HepG2 (cell line): ENCODE measurements at regions not wholly inside any gene's neighbourhood (a gene's known extent, or its start where the extent isn't known, plus 50 kb on each side); places are given as distances from the start of the nearest gene placed in this dataset.

ENCODE experiments used
- ATM ChIP-seq: fragments of 450-650 bp; IDR thresholded peaks from 2 replicates; pipeline ENCODE4 v1.7.1; 2017; ENCODE audit warnings: mild to moderate bottlenecking, borderline replicate concordance
- CTCF ChIP-seq: sonication (generic); formaldehyde crosslinking; IDR thresholded peaks from 2 replicates; pipeline ENCODE4 v1.5.0; 2020; ENCODE audit warnings: mild to moderate bottlenecking, missing genetic modification reagents, moderate library complexity
- ETV5 ChIP-seq: IDR thresholded peaks from 2 replicates; pipeline ENCODE4 v1.6.1; 2018; ENCODE audit warnings: missing biosample characterization, missing genetic modification reagents, inconsistent platforms, borderline replicate concordance
- JUND ChIP-seq: sonication (generic); formaldehyde crosslinking; IDR thresholded peaks from 2 replicates; pipeline ENCODE4 v1.8.0; 2022; ENCODE audit warnings: mild to moderate bottlenecking, missing genetic modification reagents
- KLF13 ChIP-seq: sonication (generic); formaldehyde crosslinking; IDR thresholded peaks from 2 replicates; pipeline ENCODE4 v1.4.0; 2020; ENCODE audit warnings: mild to moderate bottlenecking, missing genetic modification reagents
- MAFF ChIP-seq: IDR thresholded peaks from 2 replicates; pipeline ENCODE4 v1.6.1; 2011; ENCODE audit warnings: low read depth, low read length, improper control_type of control experiment
- PHF20 ChIP-seq: sonication (generic); formaldehyde crosslinking; IDR thresholded peaks from 2 replicates; pipeline ENCODE4 v1.5.0; 2020; ENCODE audit warnings: mild to moderate bottlenecking, missing genetic modification reagents
- RORA ChIP-seq: sonication (generic); formaldehyde crosslinking; IDR thresholded peaks from 2 replicates; pipeline ENCODE4 v1.5.0; 2020; ENCODE audit warnings: mild to moderate bottlenecking, missing genetic modification reagents, moderate library complexity
- YEATS4 ChIP-seq: sonication (generic); formaldehyde crosslinking; IDR thresholded peaks from 2 replicates; pipeline ENCODE4 v1.4.0; 2020; ENCODE audit warnings: missing genetic modification reagents, borderline replicate concordance
- ZBTB1 ChIP-seq: sonication (generic); formaldehyde crosslinking; IDR thresholded peaks from 2 replicates; pipeline ENCODE4 v1.4.0; 2020; ENCODE audit warnings: missing genetic modification reagents, borderline replicate concordance
- ZFY ChIP-seq: sonication (generic); formaldehyde crosslinking; IDR thresholded peaks from 2 replicates; pipeline ENCODE4 v1.4.0; 2020; ENCODE audit warnings: missing genetic modification reagents
- ZNF138 ChIP-seq: sonication (generic); formaldehyde crosslinking; IDR thresholded peaks from 2 replicates; pipeline ENCODE4 v1.5.0; 2020; ENCODE audit warnings: mild to moderate bottlenecking, low read depth, missing genetic modification reagents
- ZNF451 ChIP-seq: sonication (generic); formaldehyde crosslinking; IDR thresholded peaks from 2 replicates; pipeline ENCODE4 v1.5.0; 2020; ENCODE audit warnings: mild to moderate bottlenecking, missing genetic modification reagents

- TF ChIP-seq YEATS4 = no peak
- no peak for TF ChIP-seq ATM
- TF ChIP-seq PHF20 (CRISPR knock-in tag) = no peak
- TF ChIP-seq ETV5 (CRISPR knock-in tag) = no peak
- TF ChIP-seq MAFF = no peak
- no peak for TF ChIP-seq CTCF (CRISPR knock-in tag)
- no peak for TF ChIP-seq ZFY
- no peak for TF ChIP-seq RORA (CRISPR knock-in tag)
- TF ChIP-seq KLF13 (CRISPR knock-in tag) = no peak
- TF ChIP-seq ZNF451 (CRISPR knock-in tag) = no peak
- TF ChIP-seq ZBTB1 = no peak
- TF ChIP-seq JUND (CRISPR knock-in tag) = no peak
- TF ChIP-seq ZNF138 = no peak
These were observed 222.6 kb upstream of the CNTNAP2 start for GRCh38 chr7:145893925-145894535.
